CD4-positive, alpha-beta T cell (primary cell): ENCODE measurements at regions not wholly inside any gene's neighbourhood (a gene's known extent, or its start where the extent isn't known, plus 50 kb on each side); places are given as distances from the start of the nearest gene placed in this dataset.

Experiments
- ATAC-seq: fragments of 200-7000 bp; cut with Tn5 transposase; one replicate; pipeline ENCODE4 v1.10.0; 2022; ENCODE audit warnings: mild to moderate bottlenecking; ENCODE audit not compliant: poor library complexity
- CTCF ChIA-PET: fragments of 350-600 bp; sonication (Branson Sonifier 250); formaldehyde crosslinking; loops from one replicate; lab custom pipeline; 2021; ENCODE audit warnings: antibody characterized with exemption, inconsistent platforms; lab: Charles Lee
- POLR2A ChIA-PET: fragments of 350-600 bp; sonication (Branson Sonifier 250); formaldehyde crosslinking; loops from one replicate; lab custom pipeline; 2021; ENCODE audit warnings: antibody characterized with exemption, inconsistent platforms; lab: Charles Lee
- DNase-seq, 14 experiments: peaks; one replicate each; pipeline ENCODE4 v3.0.0-alpha.2; 2013 to 2020; ENCODE audit warnings: mixed read lengths in 2 of 14
- H3K27ac ChIP-seq, 2 donors: one replicate each; pipeline versions ENCODE4 v1.5.1 to v1.7.0; 2013; ENCODE audit warnings: low read length in 2 of 2, low read depth in 1 of 2, mild to moderate bottlenecking in 1 of 2
- H3K27me3 ChIP-seq, 2 experiments: 1 replicate in 1 of 2; 2 replicates in 1 of 2; pipeline versions ENCODE4 v1.6.1 to v1.7.0; 2013; ENCODE audit warnings: low read length in 2 of 2, control low read depth in 1 of 2, mild to moderate bottlenecking in 1 of 2, moderate library complexity in 1 of 2; ENCODE audit not compliant: insufficient read depth in 2 of 2, control insufficient read depth in 1 of 2
- H3K36me3 ChIP-seq: one replicate; pipeline ENCODE4 v1.6.1; 2013; ENCODE audit warnings: low read length, control low read depth; ENCODE audit not compliant: insufficient read depth
- H3K4me1 ChIP-seq: one replicate; pipeline ENCODE4 v1.6.1; 2013; ENCODE audit warnings: low read length, control low read depth; ENCODE audit not compliant: insufficient read depth
- H3K4me3 ChIP-seq: one replicate; pipeline ENCODE4 v1.5.1; 2013; ENCODE audit warnings: mild to moderate bottlenecking, low read length, moderate library complexity
- H3K9me3 ChIP-seq, 2 experiments: 1 replicate in 1 of 2; 2 replicates in 1 of 2; pipeline versions ENCODE4 v1.6.1 to v1.7.0; 2013; ENCODE audit warnings: low read length in 2 of 2, mild to moderate bottlenecking in 2 of 2, control low read depth in 1 of 2, moderate library complexity in 1 of 2; ENCODE audit not compliant: control insufficient read depth in 1 of 2, insufficient read depth in 1 of 2
- H3K27ac Mint-ChIP-seq: one replicate; pipeline ENCODE4 v1.8.0; 2020; ENCODE audit warnings: mixed read lengths
- H3K27me3 Mint-ChIP-seq: one replicate; pipeline ENCODE4 v1.8.0; 2021; ENCODE audit warnings: mixed read lengths
- H3K36me3 Mint-ChIP-seq: one replicate; pipeline ENCODE4 v1.8.0; 2021; ENCODE audit warnings: low read depth, mixed read lengths
- H3K4me1 Mint-ChIP-seq: one replicate; pipeline ENCODE4 v1.8.0; 2021; ENCODE audit warnings: low read depth, mixed read lengths
- H3K4me3 Mint-ChIP-seq: one replicate; pipeline ENCODE4 v1.8.0; 2020; ENCODE audit warnings: mild to moderate bottlenecking, mixed read lengths
- H3K9me3 Mint-ChIP-seq: one replicate; pipeline ENCODE4 v1.8.0; 2020; ENCODE audit warnings: mixed read lengths
- intact Hi-C, 2 experiments: fragments of 100-400 bp; cut with DNase I in 1 of 2; cut with micrococcal nuclease in 1 of 2; formaldehyde crosslinking; loops; one replicate each; pipeline versions ENCODE4 v1.15.1 to v1.9.0; 2023 to 2025; cut with DNase I, micrococcal nuclease
- TF ChIP-seq, protein P1 (sequence below): fragments of 200-600 bp; IDR thresholded peaks from one replicate; pipeline ENCODE4 v1.8.0; 2022; ENCODE audit warnings: antibody characterized with exemption, mild to moderate bottlenecking

DNA sequence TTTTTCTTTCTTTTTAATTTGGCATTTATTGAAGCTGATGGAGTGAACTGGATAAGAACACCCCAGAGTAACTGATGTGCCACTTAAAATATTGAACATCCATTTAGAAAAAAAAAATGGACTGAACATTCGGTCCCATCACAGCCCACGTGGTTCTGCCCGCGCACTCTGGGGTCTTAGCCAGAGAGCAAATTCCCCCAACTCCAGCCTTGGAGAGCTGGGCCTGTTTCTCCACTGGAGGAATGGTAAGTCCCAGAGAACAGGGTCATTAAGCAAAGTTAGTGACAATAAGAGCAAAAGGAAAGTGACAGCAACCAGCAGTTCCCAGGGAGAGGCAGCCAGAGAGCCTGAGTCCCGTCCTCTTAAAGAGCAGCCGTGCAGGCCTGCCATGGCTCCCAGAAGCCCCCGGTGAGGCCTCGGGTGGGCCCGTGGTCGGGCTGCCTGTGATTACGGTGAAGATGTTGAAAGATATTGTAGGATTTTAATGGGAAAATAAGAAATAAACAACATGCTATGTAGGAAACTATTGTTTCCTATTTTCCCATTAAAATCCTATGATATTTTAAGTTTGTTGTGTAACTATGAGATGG, 487.9 kb upstream of the MKI67 start:
- intact Hi-C loops, result no loop called here
- no peak for ATAC-seq

GRCh38 chr10:128614802-128615553, 488.8 kb upstream of the MKI67 start:
- H3K27me3 Mint-ChIP-seq, result no peaks in the 10 kb centered on the region
- ChIA-PET CTCF (no interaction called here), POLR2A (no interaction called here)
- no peaks in the 10 kb centered on the region for H3K36me3 Mint-ChIP-seq
- no peaks in the 10 kb centered on the region for H3K36me3 ChIP-seq
- no peak overlapping the region for H3K4me3 Mint-ChIP-seq
- no peak overlapping the region for H3K27ac ChIP-seq
- no peak overlapping the region for H3K27ac Mint-ChIP-seq
- no peaks in the 10 kb centered on the region for H3K4me1 Mint-ChIP-seq
- H3K9me3 Mint-ChIP-seq, result peaks cover 2% of the 10 kb centered on the region
- H3K4me1 ChIP-seq, result no peaks in the 10 kb centered on the region
- DNase-seq, result no peak
- ATAC-seq, result no peak
- H3K4me3 ChIP-seq, result no peak overlapping the region
- intact Hi-C loops, result no loop called here
- TF ChIP-seq, protein P1, sequence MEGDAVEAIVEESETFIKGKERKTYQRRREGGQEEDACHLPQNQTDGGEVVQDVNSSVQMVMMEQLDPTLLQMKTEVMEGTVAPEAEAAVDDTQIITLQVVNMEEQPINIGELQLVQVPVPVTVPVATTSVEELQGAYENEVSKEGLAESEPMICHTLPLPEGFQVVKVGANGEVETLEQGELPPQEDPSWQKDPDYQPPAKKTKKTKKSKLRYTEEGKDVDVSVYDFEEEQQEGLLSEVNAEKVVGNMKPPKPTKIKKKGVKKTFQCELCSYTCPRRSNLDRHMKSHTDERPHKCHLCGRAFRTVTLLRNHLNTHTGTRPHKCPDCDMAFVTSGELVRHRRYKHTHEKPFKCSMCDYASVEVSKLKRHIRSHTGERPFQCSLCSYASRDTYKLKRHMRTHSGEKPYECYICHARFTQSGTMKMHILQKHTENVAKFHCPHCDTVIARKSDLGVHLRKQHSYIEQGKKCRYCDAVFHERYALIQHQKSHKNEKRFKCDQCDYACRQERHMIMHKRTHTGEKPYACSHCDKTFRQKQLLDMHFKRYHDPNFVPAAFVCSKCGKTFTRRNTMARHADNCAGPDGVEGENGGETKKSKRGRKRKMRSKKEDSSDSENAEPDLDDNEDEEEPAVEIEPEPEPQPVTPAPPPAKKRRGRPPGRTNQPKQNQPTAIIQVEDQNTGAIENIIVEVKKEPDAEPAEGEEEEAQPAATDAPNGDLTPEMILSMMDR, result no peak
- H3K9me3 ChIP-seq, result peaks cover 0 to 12% of the 10 kb centered on the region in 2 experiments
- no peaks in the 10 kb centered on the region for H3K27me3 ChIP-seq

More for the DNA sequence above, 487.9 kb upstream of the MKI67 start:
- Mint-ChIP-seq H3K27ac (no peak overlapping the region), H3K36me3 (no peaks in the 10 kb centered on the region), H3K9me3 (peaks cover 2% of the 10 kb centered on the region), H3K27me3 (no peaks in the 10 kb centered on the region), H3K4me3 (no peak overlapping the region), H3K4me1 (no peaks in the 10 kb centered on the region)
- ChIA-PET CTCF (no interaction called here), POLR2A (no interaction called here)
- Histone ChIP-seq H3K27ac (no peak overlapping the region), H3K4me1 (no peaks in the 10 kb centered on the region), H3K9me3 (peaks cover 0 to 12% of the 10 kb centered on the region in 2 experiments), H3K27me3 (no peaks in the 10 kb centered on the region), H3K4me3 (no peak overlapping the region), H3K36me3 (no peaks in the 10 kb centered on the region)
- no peak for DNase-seq
- TF ChIP-seq, protein P1, result no peak

DNA sequence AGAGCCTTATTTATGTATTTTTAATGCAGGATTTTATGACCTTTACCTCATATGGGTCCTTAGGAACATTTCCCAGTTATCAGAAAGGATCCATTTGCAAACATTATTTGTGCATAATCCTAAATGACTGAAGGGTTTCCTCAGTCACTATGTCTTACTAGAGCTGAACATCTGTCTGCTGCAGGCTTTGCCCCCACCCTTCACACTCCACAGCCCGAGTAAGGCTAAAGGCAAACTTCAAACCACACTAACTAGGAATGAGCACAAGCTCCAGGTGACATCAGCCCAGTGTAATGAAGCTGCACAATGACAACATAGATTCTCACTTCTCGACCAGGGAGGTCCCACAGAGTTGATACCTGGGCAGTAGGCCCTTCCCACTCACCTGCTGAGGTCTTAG, 491.3 kb upstream of the MKI67 start:
- ATAC-seq, result no peak
- H3K27me3 ChIP-seq, result no peaks in the 10 kb centered on the region
- Mint-ChIP-seq H3K4me1 (no peaks in the 10 kb centered on the region), H3K27me3 (no peaks in the 10 kb centered on the region), H3K4me3 (no peak overlapping the region), H3K36me3 (no peaks in the 10 kb centered on the region), H3K9me3 (peaks cover 2% of the 10 kb centered on the region), H3K27ac (no peak overlapping the region)
- no peak for DNase-seq
- no peak overlapping the region for H3K4me3 ChIP-seq
- H3K36me3 ChIP-seq, result no peaks in the 10 kb centered on the region
- intact Hi-C loops, result no loop called here
- peaks cover 0 to 10% of the 10 kb centered on the region in 2 experiments for H3K9me3 ChIP-seq
- CTCF ChIA-PET, result no interaction called here
- POLR2A ChIA-PET, result no interaction called here
- TF ChIP-seq, protein P1, result no peak
- H3K27ac ChIP-seq, result no peak overlapping the region
- no peaks in the 10 kb centered on the region for H3K4me1 ChIP-seq
